ENCODE measurements at regions not wholly inside any gene's neighbourhood (a gene's known extent, or its start where the extent isn't known, plus 50 kb on each side); places are given as distances from the start of the nearest gene placed in this dataset.
"Not testable (repeated sequence)": the region's sequence is repeated elsewhere in the genome, so short reads cannot be mapped to it uniquely, and the experiment has no call there.

GRCh38 chr15:26294059-26294689, 431.0 kb upstream of the ATP10A start:
- TF ChIP-seq CTCF (conservative IDR thresholded peaks at IDR 0.05; ENCODE audit: low read depth, low read length) = no peak
- no peak for DNase-seq (ENCODE audit: low read depth)

GRCh38 chr15:26287381-26287780, 424.3 kb upstream of the ATP10A start:
- TF ChIP-seq CTCF (conservative IDR thresholded peaks at IDR 0.05; ENCODE audit: low read depth, low read length) = no peak
- H3K4me3 ChIP-seq (ENCODE audit: low read depth, low read length) = no peak overlapping the region
- DNase-seq (ENCODE audit: low read depth) = no peak

More at GRCh38 chr15:26294059-26294689, 431.0 kb upstream of the ATP10A start:
- no peak overlapping the region for H3K4me3 ChIP-seq (ENCODE audit: low read depth, low read length)

- no peak for TF ChIP-seq CTCF (conservative IDR thresholded peaks at IDR 0.05; ENCODE audit: low read depth, low read length)
- no peak overlapping the region for H3K4me3 ChIP-seq (ENCODE audit: low read depth, low read length)
- no peak for DNase-seq (ENCODE audit: low read depth)
These were observed 417.2 kb upstream of the ATP10A start for GRCh38 chr15:26280281-26280680.

- TF ChIP-seq CTCF (conservative IDR thresholded peaks at IDR 0.05; ENCODE audit: low read depth, low read length) = no peak
- DNase-seq (ENCODE audit: low read depth) = no peak
- no peak overlapping the region for H3K4me3 ChIP-seq (ENCODE audit: low read depth, low read length)
These were observed 398.8 kb upstream of the ATP10A start for GRCh38 chr15:26261966-26262365.

- no peak for TF ChIP-seq CTCF (conservative IDR thresholded peaks at IDR 0.05; ENCODE audit: low read depth, low read length)
- no peak for DNase-seq (ENCODE audit: low read depth)
- no peak overlapping the region for H3K4me3 ChIP-seq (ENCODE audit: low read depth, low read length)
These were observed 398.3 kb upstream of the ATP10A start for GRCh38 chr15:26261413-26261812.

- TF ChIP-seq CTCF (conservative IDR thresholded peaks at IDR 0.05; ENCODE audit: low read depth, low read length) = peak; percentile 46
- no peak overlapping the region for H3K4me3 ChIP-seq (ENCODE audit: low read depth, low read length)
- DNase-seq (ENCODE audit: low read depth) = peak; percentile 3
These were observed 397.5 kb upstream of the ATP10A start for GRCh38 chr15:26260517-26261133.

GRCh38 chr15:26259581-26259980, 396.5 kb upstream of the ATP10A start:
- no peak overlapping the region for H3K4me3 ChIP-seq (ENCODE audit: low read depth, low read length)
- DNase-seq (ENCODE audit: low read depth) = no peak
- TF ChIP-seq CTCF (conservative IDR thresholded peaks at IDR 0.05; ENCODE audit: low read depth, low read length) = no peak

GRCh38 chr15:26244782-26245181, 381.7 kb upstream of the ATP10A start:
- DNase-seq (ENCODE audit: low read depth); H3K4me3 ChIP-seq (ENCODE audit: low read depth, low read length): not testable (repeated sequence)
